HuH-7 (cell line): ENCODE measurements at regions not wholly inside any gene's neighbourhood (a gene's known extent, or its start where the extent isn't known, plus 50 kb on each side); places are given as distances from the start of the nearest gene placed in this dataset.
"Not testable (repeated sequence)": the region's sequence is repeated elsewhere in the genome, so short reads cannot be mapped to it uniquely, and the experiment has no call there.

ENCODE experiments used
- DNase-seq: peaks from one replicate; pipeline ENCODE4 v3.0.0; 2011; ENCODE audit warnings: low spot score

DNA sequence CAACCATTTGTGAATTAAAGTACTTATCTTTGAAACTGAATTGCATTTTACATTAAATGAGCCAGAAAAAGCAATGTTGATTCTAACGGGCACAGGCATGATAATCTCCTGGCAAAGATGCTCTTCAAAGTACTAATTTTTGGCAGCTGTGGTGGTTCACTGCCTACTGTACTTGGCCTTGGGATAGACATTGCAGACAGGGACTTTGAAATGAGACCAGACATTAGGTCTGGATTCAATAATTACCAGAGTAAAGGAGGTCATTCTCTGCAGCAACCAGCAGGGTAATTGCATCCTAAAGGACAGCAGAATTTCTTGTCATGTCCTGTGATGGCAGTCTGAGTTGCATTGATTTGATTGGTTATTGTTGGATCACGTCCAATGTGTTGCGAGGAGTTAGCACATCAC lies 986.5 kb downstream of the TDRD15 start:
- DNase-seq: no peak

DNA sequence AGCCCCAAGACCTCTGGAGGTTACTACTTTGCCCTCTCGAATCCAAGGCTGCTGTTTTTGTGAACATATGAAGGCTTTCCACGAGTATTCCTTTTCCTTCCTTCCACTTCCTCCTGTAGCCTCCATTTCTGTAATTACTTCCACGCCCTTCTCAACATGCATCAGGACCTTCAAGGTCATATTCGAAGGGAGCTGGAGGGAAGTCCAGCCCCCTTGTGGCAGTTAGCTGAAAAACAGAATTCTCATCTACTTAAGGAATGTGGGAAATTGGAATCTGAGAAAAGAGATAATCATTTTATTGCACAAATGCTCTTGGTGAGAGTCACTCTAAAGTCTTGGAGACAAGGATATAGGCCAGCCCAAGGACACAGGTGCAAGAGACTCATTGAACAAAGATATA lies 1000.2 kb downstream of the TDRD15 start:
- DNase-seq: no peak

DNA sequence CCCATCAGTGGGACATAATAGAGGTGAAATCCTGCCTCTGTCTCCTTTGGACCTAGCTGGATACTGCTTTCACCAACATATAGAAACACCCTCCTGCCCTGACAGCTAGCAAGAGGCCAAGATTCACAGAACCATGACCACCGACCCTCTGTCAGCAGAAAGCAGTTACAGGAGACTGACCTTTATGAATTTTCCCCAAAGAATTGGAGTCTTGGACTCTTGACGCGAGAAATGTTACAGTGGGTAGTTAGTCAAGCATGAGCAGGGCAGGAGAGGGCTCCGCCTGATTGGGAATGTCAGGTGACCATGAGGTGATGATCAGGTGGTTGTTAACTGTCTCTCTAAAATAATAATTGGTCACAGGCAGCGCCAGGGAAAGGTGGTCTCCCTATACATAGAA lies 1002.3 kb downstream of the TDRD15 start:
- no peak for DNase-seq

DNA sequence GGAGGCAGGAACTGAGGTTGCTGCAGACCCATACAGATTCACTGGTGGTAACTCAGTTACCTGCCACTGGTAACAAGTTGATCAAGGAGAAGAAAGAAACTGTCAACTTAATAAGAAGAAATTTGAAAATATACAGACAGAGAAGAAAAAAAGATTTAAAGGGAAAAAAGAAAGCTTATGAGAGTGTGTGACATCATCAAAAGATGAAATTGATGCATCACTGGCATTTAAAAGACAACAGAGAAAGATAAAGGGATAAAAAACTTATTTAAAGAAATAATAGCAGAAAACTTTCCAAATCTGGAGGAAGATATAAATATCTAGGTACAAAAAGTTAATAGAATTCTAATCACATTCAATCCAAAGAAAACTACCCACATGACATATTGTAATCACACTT lies 1003.2 kb downstream of the TDRD15 start:
- no peak for DNase-seq

DNA sequence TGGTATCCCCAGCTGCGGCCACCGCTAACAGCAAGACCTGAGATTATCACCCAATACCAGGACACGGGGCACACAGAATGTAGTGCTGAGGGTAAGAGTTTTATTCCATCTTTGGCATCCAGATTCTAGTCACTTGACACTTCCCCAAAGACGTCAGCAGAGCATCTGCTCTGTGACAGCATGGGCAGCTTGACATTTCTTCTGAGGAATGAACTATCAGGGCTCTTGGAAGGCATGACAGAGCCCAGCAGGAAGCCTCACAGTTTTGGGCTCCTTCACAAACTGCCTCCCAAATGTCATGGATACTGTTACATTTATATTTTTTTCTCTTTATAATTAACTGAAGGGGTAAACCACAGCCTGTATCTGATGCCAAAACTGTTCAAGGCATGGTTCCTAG lies 1010.7 kb downstream of the TDRD15 start:
- DNase-seq: no peak

DNA sequence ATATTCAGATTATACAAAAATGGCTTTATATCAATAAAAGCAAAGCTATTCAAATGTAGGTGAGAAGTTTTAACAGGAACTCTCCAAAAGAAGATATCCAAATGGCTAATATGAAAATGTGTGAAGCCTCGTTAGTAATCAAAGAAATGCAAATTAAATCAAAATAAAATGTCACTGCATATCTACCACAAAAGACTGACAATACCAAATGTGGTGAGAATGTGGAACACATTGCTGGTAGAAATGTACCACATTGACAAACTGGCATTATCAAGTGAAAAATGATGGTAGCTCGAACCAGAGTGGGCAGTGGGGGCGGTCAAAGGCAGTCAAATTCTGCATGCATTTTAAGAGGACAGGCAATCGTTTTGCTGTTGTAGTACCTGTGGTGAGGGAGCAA lies 1012.7 kb downstream of the TDRD15 start:
- DNase-seq: no peak

DNA sequence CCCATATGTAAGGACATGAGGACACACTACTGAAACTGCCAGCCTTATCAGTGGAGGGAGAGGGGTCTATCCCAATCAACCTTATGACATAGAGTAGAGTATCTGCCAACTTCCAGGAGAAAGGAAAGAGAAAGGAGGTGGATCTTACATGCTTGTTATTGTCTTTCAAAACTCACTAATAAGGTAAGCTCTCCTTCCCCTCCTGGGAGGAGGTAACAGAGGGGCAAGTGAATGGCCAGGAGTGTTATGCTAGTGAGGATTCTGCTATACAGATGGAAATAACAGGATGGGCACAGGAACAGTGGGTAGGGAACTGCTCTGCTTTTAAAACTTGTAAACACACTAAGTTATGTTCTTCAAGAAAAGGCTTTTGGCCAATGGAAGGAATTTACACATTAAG lies 1020.1 kb downstream of the TDRD15 start:
- DNase-seq: no peak

DNA sequence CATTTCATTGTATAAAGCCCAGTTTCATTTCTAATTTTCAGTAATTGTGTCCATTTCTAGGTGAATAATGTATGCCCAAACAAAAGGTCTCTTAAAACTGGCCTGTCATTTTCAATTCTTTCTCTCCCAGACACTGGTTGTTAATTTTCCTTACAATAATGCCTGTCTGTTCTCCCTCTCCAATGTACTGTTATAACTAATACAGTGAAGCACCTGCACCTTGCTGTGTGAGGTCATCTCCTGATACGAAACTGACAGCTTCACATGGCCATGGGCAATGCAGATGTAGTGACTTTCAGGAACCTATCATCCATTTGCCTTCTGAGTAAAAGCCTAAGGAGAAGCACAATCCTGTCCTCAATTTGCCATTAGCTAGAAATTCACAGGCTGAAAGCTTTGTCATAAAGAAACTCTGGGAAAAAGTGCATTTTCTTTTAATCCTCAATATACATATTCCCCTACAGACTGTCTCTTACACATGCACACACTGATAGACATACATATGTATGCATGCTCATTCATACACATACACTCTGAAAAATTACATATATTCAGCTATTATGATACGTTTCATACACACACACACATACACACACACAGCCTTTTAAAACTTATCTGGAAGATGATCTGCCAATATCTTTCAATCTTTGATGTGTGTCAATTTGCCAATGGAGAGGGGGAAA lies 1030.3 kb downstream of the TDRD15 start:
- DNase-seq: no peak

DNA sequence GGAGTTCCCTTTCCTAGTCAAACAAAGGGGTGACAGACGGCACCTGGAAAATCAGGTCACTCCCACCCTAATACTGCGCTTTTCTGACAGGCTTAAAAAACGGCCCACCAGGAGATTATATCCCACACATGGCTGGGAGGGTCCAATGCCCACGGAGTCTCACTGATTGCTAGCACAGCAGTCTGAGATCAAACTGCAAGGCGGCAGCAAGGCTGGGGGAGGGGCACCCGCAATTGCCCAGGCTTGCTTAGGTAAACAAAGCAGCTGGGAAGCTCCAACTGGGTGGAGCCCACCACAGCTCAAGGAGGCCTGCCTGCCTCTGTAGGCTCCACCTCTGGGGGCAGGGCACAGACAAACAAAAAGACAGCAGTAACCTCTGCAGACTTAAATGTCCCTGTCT lies 1032.9 kb downstream of the TDRD15 start:
- DNase-seq: not testable (repeated sequence)

DNA sequence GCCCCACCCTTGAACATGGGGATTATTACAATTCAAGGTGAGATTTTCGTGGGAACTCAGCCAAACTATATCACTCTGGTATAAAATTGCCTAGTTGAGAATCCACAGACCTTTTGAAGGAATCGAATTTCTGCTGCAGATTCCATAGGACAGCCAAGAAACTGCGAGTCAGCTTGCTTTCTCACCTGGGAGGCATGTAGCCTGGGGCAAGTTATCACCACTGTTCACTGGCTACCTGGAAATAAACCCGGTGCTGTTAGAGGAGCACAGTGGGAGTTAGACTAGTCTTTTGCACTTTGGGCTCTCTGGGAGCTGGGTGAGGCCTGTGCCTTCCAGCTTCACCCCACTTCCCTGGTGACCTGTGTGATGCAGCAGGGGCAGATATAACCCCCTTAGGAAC lies 1043.5 kb downstream of the TDRD15 start:
- no peak for DNase-seq

DNA sequence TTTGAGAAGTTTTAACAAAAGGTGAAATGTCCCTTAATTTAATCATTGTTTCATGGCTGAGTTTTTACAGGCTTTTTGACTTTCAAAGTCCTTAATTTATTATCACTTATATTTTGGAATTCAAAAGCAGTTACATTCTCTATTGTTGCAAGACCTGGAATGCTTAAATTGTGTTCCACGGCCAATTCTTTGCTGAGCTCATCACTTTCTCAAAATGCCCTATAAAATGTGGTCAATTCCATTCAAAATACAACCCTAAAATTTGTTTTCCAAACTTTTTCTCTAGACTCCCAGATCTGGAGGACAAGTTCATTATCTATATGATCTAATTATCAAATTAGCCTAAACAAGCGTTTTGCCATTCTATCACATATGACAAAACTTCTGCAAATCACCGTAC lies 1051.2 kb downstream of the TDRD15 start:
- DNase-seq: no peak

DNA sequence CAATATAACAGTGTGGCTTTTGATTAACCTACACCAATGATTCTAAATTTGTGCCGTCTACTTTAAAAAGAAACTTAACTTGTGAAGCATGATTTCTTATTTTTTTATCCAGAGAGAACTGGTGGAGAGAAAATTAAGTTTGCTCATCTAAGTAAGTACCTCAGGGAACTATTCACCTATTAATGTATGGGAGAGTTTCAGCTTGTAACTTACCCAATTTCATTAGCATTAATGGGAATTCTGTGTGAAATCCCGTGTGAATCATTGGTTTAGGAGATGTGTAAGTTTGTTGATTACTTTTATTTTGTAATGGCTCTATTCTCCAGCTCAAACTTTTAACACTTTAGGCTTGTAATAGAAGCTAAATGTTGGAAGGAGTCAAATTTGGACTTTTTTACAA lies 1061.5 kb downstream of the TDRD15 start:
- DNase-seq: no peak

DNA sequence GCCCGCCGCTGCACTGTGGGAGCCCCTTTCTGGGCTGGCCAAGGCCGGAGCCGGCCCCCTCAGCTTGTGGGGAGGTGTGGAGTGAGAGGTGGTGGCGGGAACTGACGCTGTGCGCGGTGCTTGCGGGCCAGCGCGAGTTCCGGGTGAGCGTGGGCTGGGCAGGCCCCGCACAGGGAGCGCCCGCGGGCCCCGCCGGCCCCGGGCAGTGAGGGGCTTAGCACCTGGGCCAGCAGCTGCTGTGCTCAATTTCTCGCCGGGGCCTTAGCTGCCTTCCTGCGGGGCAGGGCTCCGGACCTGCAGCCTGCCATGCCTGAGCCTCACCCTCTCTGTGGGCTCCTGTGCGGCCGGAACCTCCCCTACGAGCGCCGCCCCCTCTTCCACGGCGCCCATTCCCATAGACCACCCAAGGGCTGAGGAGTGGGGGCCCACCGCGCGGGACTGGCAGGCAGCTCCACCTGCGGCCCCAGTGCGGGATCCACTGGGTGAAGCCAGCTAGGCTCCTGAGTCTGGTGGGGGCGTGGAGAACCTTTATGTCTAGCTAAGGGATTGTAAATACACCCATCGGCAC lies 1062.6 kb downstream of the TDRD15 start:
- not testable (repeated sequence) for DNase-seq

DNA sequence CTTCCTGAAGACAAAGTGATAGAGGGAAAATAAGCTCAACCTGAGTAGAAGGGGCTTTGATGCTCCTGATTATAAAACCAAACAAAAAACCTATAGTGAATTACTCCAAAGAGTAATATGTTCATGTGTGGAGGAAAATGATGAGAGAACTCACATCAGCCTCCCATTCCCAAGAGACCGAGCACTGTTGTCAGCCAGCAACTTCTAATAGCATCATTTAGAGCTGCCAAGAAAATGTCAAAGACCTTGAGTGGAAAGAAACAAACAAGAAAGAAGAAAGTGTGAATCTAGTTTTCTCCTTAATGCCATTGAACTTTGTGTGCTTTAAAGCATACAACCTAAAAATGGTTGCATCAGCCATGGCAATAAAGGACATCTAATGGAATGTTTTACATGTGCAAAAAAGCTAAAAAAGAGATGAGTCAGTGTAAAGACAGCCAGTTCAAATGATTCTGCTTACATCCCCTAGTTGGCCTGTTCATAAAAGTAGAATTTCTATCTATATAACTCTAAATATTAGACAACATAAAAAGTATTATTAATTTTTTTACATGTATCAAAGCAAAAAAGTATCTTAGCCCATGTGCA lies 1066.2 kb downstream of the TDRD15 start:
- DNase-seq: no peak

DNA sequence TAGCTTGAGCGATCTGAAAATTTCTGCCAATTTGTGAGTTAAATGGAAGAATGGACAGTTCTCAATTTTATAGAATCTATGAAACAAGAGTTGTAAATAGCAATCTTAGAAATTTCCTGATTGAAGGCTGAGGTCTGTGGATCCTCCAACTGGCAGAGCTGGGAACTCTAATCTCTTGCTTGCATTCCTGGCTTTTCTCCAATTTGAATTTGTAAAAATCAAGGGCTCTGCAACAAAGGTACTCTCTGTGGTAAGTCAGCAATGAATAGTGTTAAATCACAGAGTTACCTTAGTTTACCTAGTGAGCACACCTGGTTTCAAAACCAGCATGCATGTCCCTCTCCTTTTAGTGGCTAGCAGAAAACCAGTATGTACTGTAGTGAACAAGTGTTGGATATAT lies 1070.5 kb downstream of the TDRD15 start:
- no peak for DNase-seq

DNA sequence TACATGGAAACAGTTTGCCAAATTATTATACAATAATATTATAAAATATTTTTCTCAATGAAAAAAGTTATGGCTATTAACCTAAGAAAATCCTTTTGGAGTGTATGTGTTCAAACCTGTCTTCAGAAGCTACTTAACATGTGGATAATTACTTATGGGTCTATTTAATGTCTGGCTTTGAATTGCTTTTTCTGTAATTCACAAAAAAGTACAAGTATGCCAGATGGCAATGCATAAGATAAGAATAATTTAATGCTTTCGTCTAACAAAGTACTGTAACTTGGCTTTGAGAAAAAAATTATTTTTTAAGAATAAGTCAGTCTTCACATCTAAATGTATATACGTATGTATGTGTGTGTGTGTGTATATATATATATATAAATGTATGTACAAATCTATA lies 1073.0 kb downstream of the TDRD15 start:
- DNase-seq: no peak

DNA sequence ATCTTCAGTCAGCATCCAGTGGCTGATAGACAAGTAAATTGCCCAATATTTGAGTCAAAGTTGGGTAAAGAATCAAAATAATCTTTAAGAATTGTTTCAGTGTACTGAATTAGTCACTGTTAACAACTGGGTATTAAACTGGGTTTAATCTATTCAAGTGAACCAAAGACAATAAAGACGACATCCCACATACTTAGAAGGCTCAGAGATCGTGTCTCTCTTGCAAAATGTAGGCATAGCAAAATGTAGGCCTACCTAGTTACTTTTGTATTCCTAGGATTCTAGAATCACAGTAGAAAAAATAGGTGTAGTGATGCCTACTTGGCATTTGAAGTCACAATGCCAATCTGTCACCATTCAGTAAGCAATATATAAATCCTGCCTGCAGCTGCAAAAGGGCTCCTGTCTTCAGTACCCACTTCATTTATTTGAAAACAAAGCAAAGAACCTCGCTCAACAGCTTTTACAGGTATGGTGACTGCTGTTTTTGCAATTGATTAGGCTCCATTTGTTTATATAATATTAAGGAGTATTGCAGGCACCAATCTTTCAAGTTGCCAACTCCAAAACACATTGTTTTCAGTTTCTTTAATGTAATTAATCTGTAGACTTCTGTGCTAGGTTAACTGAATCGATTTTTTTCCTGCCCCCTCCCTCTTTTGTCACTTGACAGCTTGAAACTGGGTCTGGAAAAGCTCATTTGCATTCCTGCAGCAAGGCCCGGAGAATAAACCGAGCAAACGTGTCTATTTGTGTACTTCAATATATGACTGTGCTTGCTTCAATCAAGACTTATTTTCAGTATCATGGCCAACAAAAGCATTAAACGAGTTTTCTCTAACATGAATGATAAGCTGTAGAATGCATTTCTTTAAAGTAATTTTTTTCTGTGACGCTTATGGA lies 1074.9 kb downstream of the TDRD15 start:
- no peak for DNase-seq

DNA sequence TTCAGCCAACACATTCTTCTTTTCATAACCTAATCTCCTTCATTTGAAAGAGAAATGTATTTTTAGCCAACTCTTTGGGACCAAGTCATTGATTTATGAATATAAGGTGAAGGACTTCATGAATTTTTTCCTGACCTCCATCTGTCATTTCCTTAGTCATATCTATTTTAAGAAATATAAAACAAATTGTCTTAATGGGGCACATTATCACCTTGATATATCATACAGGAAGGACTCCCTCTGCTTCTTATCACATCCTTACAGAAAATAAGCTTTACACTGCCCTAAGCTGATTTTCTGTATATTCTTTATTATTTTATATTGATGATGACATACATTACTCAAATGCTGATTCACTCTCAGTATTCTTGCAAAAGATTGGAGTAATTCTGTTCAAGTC lies 1076.2 kb downstream of the TDRD15 start:
- DNase-seq: no peak

DNA sequence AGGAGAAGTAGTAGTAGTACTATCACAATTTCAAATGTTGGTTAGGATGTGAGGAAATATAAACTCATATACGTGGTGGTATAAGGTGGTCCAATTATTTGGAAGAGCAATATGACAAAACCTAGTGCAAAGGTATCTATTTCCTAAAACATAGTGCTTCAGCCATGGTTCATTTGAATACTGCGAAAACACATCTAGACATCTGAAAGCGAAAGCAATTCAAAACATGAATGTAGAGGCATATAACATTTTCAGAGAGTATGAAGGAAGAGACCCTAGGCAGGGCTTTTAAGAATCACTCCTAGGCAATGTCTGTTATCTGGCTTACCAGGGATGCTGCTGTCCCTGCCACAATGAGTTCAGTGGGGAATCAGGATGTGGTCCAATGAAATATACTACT lies 1085.8 kb downstream of the TDRD15 start:
- no peak for DNase-seq

DNA sequence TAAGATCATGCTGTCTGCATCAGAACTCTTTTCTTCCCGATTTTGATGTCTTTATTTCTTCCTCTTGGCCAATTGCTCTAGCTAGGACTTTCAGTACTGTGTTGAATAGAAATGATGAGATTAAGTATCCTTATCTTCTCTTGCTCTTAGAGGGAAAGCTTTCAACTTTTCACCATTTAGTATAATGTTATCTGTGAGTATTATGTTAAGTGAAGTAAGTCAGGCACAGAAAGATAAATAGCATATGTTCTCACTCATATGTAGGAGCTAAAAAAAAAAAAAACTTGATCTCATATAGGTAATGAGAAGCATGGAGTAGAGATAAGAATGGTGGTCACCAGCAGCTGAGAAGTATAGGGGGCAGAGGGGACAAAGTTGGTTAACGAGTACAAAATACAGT lies 1089.5 kb downstream of the TDRD15 start:
- no peak for DNase-seq

DNA sequence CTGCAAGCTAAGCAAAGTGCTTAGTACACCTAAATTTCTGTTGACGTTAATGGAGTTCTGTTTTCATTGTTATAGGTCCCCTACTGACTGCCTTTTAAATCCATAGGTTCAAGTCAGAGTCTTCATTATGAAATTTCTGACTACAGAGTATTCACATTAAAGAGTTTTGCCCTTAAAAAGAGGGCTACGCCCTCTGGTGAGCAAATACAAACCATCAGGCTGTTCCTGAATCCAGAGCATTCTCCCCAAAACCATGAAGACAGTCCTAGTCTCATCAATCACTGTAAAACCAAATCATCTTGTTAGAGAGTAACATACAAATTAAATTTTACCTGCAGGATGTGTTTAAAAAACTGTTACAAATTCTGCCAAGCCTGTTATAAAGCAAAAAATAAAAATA lies 1091.7 kb downstream of the TDRD15 start:
- no peak for DNase-seq

DNA sequence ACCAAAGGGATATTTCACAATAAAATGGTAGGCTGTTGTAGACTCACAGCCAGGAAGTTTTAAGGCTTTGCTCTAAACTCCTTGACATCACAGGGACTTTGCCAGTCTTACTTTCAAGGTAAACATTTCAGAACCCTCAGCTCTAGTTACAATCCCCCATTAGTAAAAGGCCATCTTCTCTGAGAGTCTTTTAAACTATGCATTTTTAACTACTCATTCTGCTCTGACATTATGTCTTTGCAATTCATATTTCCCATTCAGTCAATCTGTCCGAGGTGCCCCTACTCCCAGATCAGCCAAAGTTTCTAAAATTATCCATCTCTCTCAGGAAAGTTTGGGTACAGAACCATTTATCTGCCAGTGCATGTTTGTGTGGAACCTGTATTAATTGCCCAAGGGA lies 1094.1 kb downstream of the TDRD15 start:
- no peak for DNase-seq

DNA sequence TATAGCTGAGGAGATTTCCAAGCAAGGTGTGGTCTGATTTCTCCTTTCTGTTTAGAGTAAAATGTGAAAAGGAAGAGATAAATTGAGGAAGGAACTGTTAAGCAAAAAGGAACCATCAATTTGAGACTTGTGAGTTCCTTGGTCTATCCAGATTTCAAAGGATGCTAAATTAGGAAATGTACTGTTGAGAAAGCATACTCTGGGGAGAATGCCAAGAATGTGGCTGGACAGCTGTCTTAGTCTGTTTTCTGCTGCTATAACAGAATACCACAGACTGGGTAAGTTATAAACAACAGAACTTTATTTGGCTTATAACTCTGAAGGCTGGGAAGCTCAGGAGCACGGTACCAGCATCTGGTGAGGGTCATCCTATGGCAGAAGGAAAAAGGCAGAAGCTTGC lies 1097.2 kb downstream of the TDRD15 start:
- no peak for DNase-seq
